Panc1 (cell line): ENCODE measurements at regions not wholly inside any gene's neighbourhood (a gene's known extent, or its start where the extent isn't known, plus 50 kb on each side); places are given as distances from the start of the nearest gene placed in this dataset.

Source experiments
- ATAC-seq: fragments of 200-7000 bp; cut with Tn5 transposase; 2 replicates; pipeline ENCODE4 v1.9.1; 2020; ENCODE audit warnings: mild to moderate bottlenecking, moderate library complexity
- BruUV-seq: library from RNA; stranded (reverse); fragments of 400-500 nt; replicated peaks from 2 replicates; lab custom pipeline; 2021; lab: Mats Ljungman, UMichigan
- CTCF ChIA-PET: fragments of 300-600 bp; sonication (Branson Sonifier 250); formaldehyde crosslinking; loops from one replicate; lab custom pipeline; 2022; ENCODE audit warnings: antibody characterized with exemption; lab: Charles Lee
- POLR2A ChIA-PET: fragments of 300-600 bp; sonication (Branson Sonifier 250); formaldehyde crosslinking; loops from one replicate; lab custom pipeline; 2022; ENCODE audit warnings: antibody characterized with exemption; lab: Charles Lee
- DNase-seq: peaks from one replicate; pipeline ENCODE4 v3.0.0-alpha.2; 2010; ENCODE audit warnings: low read depth, low spot score
- H3K27ac ChIP-seq: 2 replicates; pipeline ENCODE4 v1.5.1; 2011; ENCODE audit warnings: mild to moderate bottlenecking, low read length, inconsistent platforms
- H3K27me3 ChIP-seq: fragments of 200-500 bp; sonication (Bioruptor generic); 2 replicates; pipeline ENCODE4 v1.6.0; 2014; ENCODE audit warnings: low read length, inconsistent platforms; ENCODE audit not compliant: control insufficient read depth, insufficient read depth
- H3K36me3 ChIP-seq: fragments of 200-500 bp; sonication (Bioruptor generic); 2 replicates; pipeline ENCODE4 v1.5.1; 2014; ENCODE audit warnings: inconsistent platforms, mild to moderate bottlenecking, low read length, moderate library complexity; ENCODE audit not compliant: control insufficient read depth, insufficient read depth
- H3K4me1 ChIP-seq: 2 replicates; pipeline ENCODE4 v1.5.1; 2011; ENCODE audit warnings: inconsistent platforms, mild to moderate bottlenecking, low read length, moderate library complexity; ENCODE audit not compliant: control insufficient read depth, insufficient read depth
- H3K4me3 ChIP-seq, 2 experiments: 2 replicates each; pipeline ENCODE4 v1.5.1; 2011 to 2012; ENCODE audit warnings: low read depth in 2 of 2, low read length in 2 of 2, mild to moderate bottlenecking in 2 of 2, inconsistent platforms in 1 of 2, moderate library complexity in 1 of 2
- H3K9me3 ChIP-seq: fragments of 200-500 bp; sonication (Bioruptor generic); 2 replicates; pipeline ENCODE4 v1.5.1; 2014; ENCODE audit warnings: low read depth, mild to moderate bottlenecking, inconsistent platforms, low read length, moderate library complexity; ENCODE audit not compliant: control insufficient read depth, insufficient read depth
- POLR2AphosphoS5 ChIP-seq: IDR thresholded peaks from 2 replicates; pipeline ENCODE4 v1.6.1; 2012; ENCODE audit warnings: mild to moderate bottlenecking, low read depth, low read length, moderate library complexity
- SIN3A ChIP-seq: IDR thresholded peaks from 2 replicates; pipeline ENCODE4 v1.6.1; 2012; ENCODE audit warnings: low read depth, mild to moderate bottlenecking, low read length, moderate library complexity, borderline replicate concordance; ENCODE audit not compliant: insufficient read depth
- TCF7L2 ChIP-seq: IDR thresholded peaks from 2 replicates; pipeline ENCODE4 v1.6.1; 2011; ENCODE audit warnings: mild to moderate bottlenecking, low read depth, low read length, inconsistent platforms
- in situ Hi-C: cut with HindIII; loops from 2 replicates; pipeline ENCODE4 v1.10.0; 2016; ENCODE audit warnings: low sequenced_read_pairs, low pct_unique_long_range_greater_than_20kb
- intact Hi-C: fragments of 100-400 bp; cut with micrococcal nuclease; formaldehyde crosslinking; loops from one replicate; pipeline ENCODE4 v1.10.0; 2022; ENCODE audit not compliant: unreplicated experiment
- TF ChIP-seq, protein P1 (sequence below): fragments of 450-650 bp; IDR thresholded peaks from 2 replicates; pipeline ENCODE4 v1.5.1; 2017; ENCODE audit warnings: mild to moderate bottlenecking
- TF ChIP-seq, protein P2 (sequence below), 2 experiments: IDR thresholded peaks; 2 replicates each; pipeline ENCODE4 v1.6.1; 2011 to 2012; ENCODE audit warnings: low read depth in 2 of 2, control low read depth in 1 of 2, low read length in 1 of 2, mild to moderate bottlenecking in 1 of 2, moderate library complexity in 1 of 2; ENCODE audit not compliant: insufficient read depth in 1 of 2

- Histone ChIP-seq H3K4me1 (no peaks in the 10 kb centered on the region), H3K27me3 (no peaks in the 10 kb centered on the region), H3K27ac (no peak overlapping the region), H3K4me3 (no peak overlapping the region), H3K9me3 (no peaks in the 10 kb centered on the region), H3K36me3 (no peaks in the 10 kb centered on the region)
- no TSS peak for BruUV-seq
- in situ Hi-C loops, result no loop called here
- ATAC-seq (no peak), DNase-seq (no peak)
- CTCF ChIA-PET, result no interaction called here
- POLR2A ChIA-PET, result interaction anchor here (0.7 kb wide), 1 partner anchor 259 kb away, joined by 13 read pairs; no protein-coding TSS in a partner anchor
- TF ChIP-seq, protein P1, sequence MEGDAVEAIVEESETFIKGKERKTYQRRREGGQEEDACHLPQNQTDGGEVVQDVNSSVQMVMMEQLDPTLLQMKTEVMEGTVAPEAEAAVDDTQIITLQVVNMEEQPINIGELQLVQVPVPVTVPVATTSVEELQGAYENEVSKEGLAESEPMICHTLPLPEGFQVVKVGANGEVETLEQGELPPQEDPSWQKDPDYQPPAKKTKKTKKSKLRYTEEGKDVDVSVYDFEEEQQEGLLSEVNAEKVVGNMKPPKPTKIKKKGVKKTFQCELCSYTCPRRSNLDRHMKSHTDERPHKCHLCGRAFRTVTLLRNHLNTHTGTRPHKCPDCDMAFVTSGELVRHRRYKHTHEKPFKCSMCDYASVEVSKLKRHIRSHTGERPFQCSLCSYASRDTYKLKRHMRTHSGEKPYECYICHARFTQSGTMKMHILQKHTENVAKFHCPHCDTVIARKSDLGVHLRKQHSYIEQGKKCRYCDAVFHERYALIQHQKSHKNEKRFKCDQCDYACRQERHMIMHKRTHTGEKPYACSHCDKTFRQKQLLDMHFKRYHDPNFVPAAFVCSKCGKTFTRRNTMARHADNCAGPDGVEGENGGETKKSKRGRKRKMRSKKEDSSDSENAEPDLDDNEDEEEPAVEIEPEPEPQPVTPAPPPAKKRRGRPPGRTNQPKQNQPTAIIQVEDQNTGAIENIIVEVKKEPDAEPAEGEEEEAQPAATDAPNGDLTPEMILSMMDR, result no peak
- TF ChIP-seq, protein P2, sequence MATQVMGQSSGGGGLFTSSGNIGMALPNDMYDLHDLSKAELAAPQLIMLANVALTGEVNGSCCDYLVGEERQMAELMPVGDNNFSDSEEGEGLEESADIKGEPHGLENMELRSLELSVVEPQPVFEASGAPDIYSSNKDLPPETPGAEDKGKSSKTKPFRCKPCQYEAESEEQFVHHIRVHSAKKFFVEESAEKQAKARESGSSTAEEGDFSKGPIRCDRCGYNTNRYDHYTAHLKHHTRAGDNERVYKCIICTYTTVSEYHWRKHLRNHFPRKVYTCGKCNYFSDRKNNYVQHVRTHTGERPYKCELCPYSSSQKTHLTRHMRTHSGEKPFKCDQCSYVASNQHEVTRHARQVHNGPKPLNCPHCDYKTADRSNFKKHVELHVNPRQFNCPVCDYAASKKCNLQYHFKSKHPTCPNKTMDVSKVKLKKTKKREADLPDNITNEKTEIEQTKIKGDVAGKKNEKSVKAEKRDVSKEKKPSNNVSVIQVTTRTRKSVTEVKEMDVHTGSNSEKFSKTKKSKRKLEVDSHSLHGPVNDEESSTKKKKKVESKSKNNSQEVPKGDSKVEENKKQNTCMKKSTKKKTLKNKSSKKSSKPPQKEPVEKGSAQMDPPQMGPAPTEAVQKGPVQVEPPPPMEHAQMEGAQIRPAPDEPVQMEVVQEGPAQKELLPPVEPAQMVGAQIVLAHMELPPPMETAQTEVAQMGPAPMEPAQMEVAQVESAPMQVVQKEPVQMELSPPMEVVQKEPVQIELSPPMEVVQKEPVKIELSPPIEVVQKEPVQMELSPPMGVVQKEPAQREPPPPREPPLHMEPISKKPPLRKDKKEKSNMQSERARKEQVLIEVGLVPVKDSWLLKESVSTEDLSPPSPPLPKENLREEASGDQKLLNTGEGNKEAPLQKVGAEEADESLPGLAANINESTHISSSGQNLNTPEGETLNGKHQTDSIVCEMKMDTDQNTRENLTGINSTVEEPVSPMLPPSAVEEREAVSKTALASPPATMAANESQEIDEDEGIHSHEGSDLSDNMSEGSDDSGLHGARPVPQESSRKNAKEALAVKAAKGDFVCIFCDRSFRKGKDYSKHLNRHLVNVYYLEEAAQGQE (IDR thresholded peaks at IDR 0.05; ENCODE audit: insufficient read depth in 1 of 2, low read depth in 2 of 2, low read length in 1 of 2), result no peak
- TF ChIP-seq POLR2AphosphoS5, result no peak
- TF ChIP-seq SIN3A, result no peak
- no peak for TF ChIP-seq TCF7L2
- intact Hi-C loops, result no loop called here
Observed at GRCh38 chr15:62647843-62648505, 394.6 kb upstream of the TPM1 start.

DNA sequence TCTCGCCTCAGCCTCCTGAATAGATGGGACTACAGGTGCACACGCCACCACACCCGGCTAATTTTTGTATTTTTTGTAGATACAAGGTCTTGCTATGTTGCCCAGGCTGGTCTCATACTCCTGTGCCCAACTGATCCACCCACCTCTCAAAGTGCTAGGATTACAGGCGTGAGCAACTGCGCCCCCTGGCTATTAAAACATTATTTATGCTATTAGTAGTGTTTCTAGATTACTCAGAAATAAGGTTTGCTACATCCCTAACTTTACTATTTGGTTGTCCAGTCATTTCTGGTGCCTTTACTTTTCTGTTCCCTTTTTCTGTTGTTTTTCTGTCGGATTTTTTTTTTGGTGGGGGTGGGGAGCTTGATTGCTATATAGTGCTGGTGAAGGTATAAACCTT is 393.6 kb upstream of the TPM1 start:
- ChIA-PET POLR2A (no interaction called here), CTCF (no interaction called here)
- DNase-seq, result no peak
- H3K27me3 ChIP-seq, result no peaks in the 10 kb centered on the region
- no peak overlapping the region for H3K4me3 ChIP-seq
- H3K9me3 ChIP-seq, result no peaks in the 10 kb centered on the region
- no peaks in the 10 kb centered on the region for H3K36me3 ChIP-seq
- H3K27ac ChIP-seq, result no peak overlapping the region
- in situ Hi-C loops, result no loop called here
- TF ChIP-seq, protein P2 (IDR thresholded peaks at IDR 0.05; ENCODE audit: insufficient read depth in 1 of 2, low read depth in 2 of 2, low read length in 1 of 2), result no peak
- TF ChIP-seq, protein P1, result peak; percentile 60
- ATAC-seq, result no peak
- no TSS peak for BruUV-seq
- intact Hi-C loops, result no loop called here
- no peaks in the 10 kb centered on the region for H3K4me1 ChIP-seq
